OCI-M1 (cell line): ENCODE measurements at regions not wholly inside any gene's neighbourhood (a gene's known extent, or its start where the extent isn't known, plus 50 kb on each side); places are given as distances from the start of the nearest gene placed in this dataset.
A peak's percentile ranks its signal among the peaks of the same experiment; 100 is the strongest.

ENCODE experiments used
- DNase-seq: peaks from one replicate; lab custom pipeline; 2025; lab: John Stamatoyannopoulos, UW

DNA sequence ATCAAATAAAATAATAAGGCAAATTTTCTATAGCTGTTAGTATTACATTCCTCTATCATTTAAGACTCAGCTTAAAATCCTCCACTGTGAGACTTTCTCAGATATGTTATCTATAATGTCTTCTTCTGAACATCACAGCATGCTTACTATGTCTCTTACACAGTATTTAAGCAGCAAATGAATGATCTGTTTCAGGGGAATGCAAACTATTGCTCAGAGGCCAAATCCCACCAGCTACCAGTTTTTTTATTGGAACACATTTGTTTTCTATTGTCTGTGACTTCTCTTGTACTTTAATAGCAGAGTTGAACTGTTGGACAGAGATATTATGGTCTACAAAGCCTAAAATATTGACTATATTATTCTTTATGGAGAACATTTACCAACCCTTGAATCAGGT is 59.6 kb downstream of the C3orf38 start:
- no peak for DNase-seq

DNA sequence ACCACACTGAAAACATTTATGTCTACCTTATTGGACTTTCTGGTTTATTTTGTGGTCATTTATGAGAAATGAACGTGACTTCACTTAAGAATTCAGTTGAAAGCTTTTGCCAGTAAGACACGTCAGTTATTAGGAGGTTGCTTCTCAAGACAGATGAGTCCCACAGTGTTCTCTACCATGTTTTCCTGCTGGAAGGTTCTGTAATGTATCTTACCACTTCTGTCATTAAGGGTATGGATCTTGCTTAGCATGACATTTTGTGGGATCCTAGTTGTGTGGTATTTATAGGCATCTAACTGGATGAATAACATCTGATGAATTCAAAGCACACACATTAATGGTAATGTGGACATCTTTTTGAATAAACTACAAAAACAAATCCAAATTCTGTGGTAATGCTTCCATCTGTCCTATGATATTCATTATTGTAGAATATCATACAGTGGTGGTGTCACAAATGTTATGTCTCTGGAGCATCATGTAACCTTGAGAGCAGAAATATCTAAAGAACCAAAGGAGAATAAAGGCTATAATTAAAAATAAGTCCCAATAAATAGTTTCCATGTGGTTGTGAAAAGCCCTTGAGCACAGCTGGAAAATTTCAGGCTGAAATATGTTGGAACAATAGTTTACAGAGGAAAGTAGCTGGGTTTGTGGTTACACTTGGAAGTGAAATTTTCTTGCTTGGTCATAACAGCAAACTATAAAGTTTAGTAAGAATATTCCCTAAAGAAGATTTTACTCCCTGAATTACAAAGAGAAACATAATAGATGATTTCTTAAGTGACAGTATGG is 61.5 kb downstream of the C3orf38 start:
- no peak for DNase-seq

DNA sequence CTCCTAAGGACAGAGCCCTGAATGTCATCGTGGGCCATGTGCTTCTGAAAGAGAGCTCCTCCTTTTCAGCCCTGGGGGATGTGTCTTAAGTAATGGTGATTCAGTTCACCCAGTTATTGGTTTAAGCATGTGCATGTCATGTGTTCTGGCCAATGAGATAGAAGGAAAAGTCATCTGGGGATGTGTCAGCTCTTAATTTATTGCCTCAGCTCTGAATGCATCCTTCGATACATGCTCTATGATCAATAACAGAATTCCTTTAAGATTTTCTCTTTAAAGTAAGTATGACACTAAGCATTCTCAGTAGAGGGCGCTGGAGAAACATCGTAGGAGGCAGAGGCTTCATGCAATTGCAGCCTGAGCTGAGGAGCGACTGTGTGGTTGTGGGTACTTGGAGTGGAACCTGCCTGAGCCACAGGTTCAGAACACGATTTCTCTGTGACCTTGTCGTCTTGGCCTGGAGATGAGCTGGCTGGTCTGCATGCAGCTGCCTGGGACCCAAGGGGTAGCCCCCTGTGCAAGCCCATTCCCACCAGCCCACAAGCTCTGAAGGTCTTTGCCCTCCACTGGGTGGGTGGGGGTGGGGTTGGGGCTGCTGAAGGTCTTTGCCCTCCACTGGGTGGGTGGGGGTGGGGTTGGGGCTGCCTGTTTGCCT is 69.5 kb downstream of the C3orf38 start:
- peak; percentile 89 for DNase-seq

DNA sequence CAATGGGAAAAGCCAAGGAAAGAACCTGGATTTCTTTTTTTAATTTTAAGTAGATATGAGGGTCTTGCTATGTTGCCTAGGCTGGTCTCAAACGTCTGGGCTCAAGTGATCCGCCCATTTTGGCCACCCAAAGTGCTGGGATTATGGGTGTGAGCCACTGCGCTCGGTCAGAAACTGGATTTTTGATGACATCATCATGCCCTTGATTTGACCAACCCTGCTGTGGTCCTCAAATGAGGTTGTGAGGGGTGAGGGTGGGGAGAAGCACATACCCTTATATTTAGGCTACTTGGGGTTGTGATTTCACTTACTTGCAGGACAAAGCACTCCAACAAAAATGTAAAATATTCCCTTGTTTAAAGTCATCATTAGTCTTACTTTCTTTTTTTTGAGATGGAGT is 70.4 kb downstream of the C3orf38 start:
- no peak for DNase-seq

DNA sequence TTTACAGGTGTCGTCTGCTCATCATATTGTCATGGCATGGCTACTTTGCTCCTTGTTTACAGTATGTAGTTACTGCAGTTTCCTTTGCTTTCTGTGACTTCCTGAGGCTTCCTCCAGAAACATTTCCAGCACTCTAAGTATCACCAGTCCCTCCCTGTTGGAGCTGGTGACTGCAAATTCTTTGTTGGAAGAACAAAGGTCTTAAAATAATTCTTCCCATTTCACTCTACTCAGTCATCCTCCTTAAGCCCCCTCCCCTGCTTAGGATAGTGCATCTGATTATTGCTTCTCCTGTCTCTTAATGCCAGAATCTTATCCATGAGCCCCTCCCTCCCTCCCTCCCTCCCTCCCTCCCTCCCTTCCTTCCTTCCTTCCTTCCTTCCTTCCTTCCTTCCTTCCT is 72.0 kb downstream of the C3orf38 start:
- DNase-seq: no peak

DNA sequence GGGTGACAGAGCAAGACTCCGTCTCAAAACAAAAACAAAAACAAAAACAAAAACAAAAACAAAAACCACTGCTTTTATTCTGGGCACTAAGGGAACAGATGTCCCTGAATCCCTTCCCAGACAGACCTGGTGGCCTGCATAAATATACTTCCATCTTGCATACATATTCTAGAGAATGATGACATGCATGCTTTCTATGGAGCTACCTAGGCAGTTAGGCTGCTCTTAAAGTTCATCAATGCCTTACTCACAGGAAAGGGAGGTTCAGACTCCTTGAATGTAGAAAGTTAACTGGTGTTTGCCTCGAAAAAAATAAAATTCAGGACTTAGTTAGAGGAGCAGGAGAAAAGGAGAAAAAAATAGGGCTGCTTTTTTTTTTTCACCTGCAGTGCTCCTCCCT is 72.6 kb downstream of the C3orf38 start:
- DNase-seq: no peak

DNA sequence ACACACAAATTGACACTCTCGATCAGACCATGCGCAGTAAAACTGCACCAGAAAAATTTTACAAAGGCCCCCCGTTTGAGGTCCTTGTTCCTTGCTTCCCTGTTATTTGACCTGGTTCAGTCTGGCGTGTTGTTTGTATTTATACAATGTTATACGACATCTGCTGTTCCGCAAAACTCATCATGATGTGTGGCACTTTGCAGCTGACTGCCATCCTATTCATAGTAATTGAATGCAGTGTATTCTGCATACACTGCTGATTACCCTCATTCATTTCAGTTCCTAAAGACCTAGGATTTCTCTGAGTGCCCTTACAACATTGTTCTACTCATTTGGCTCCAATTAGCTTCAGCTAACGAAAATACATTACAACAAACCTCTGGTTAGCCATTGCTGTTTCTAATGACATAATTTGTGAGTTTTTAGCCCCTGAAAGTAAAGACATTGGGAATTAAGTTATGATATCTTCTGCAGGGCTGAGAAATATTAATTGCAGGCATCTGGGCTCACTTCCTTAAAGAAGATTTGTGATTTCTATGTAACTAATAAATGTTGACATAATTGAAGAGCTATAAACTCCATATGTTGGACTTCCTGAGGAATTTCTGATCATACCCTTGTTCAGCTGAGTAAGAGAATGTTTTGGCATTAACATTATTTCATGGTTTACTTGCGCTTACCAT is 75.7 kb downstream of the C3orf38 start:
- DNase-seq: no peak

GRCh38 chr3:88226910-88227309 is 77.2 kb downstream of the C3orf38 start:
- no peak for DNase-seq

GRCh38 chr3:88230638-88231037 is 80.9 kb downstream of the C3orf38 start:
- no peak for DNase-seq

GRCh38 chr3:88231207-88231606 is 81.4 kb downstream of the C3orf38 start:
- DNase-seq: no peak

GRCh38 chr3:88231632-88232031 is 81.9 kb downstream of the C3orf38 start:
- no peak for DNase-seq

DNA sequence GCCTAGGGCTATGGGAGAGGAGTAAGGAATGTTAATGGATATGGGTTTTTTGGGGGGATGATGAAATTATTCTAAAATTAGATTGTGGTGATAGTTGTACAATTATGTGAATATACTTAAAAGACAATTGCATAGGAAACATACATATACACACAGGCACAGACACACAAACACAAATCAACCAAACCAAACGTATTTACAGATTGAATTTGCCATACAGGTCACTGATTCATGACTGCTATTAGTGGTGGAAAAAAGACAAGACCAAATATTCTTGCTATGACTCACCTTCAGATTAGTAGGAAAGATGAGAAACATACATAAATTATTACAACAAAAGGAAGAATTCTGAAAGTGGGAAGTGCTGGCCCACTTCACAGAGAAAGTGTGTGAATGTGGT is 85.3 kb downstream of the C3orf38 start:
- DNase-seq: no peak

DNA sequence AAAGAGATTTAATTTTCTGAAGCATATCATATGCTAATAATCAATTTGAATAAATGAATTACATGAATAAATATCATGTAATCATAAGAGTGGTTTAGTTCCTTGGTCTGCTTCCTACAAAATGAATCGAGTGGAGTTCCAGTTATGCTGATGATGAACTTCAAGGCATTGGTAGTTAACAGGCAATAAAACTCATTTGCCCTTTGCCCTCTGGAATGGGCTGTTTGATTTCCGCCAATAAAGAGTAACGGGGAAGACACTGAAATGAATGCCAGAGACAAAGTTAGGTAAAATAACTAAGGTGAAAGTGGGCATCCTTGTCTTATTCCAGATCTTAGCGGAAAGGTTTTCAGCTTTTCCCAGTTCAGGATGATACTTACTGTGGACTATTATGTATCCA is 90.1 kb downstream of the C3orf38 start:
- no peak for DNase-seq

GRCh38 chr3:88248658-88249057 is 98.9 kb downstream of the C3orf38 start:
- no peak for DNase-seq

- no peak for DNase-seq
Observed at GRCh38 chr3:88259045-88259444, 109.3 kb downstream of the C3orf38 start.

- DNase-seq: no peak
Observed at GRCh38 chr3:88262527-88262926, 112.8 kb downstream of the C3orf38 start.

DNA sequence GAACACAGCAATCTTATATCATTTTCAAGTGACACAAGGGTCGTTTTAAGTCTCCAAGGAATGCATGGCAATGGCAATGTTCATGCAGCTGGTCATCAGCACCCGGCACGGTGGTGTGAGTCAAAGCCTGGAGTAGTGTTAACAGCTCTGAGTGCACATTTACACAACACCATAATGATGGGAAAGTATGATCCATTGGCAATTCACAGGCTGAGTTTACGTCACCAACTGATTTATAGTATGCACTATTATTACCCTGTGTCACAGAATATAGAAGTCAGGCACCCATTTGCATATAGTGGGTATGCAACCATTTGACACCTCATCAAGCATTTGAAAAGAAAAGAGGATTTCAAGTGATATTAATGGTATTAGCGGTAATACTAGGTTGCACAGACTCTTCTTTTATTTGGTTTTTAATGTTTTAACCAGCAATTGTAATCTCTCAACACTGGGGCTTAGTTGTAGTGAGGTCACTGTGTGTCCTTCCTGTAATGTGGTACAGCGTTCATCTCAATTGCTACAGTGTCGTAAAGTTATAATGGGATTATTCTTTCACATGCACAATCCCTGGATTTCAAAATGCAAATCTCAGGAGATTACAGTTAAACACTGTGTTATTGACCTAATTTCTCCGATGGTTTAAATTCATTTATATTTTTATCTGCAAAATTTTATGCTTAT is 113.8 kb downstream of the C3orf38 start:
- no peak for DNase-seq

GRCh38 chr3:88267441-88267840 is 117.7 kb downstream of the C3orf38 start:
- DNase-seq: no peak

GRCh38 chr3:88267847-88268246 is 118.1 kb downstream of the C3orf38 start:
- DNase-seq: no peak

GRCh38 chr3:88280326-88280725 is 130.6 kb downstream of the C3orf38 start:
- DNase-seq: no peak

DNA sequence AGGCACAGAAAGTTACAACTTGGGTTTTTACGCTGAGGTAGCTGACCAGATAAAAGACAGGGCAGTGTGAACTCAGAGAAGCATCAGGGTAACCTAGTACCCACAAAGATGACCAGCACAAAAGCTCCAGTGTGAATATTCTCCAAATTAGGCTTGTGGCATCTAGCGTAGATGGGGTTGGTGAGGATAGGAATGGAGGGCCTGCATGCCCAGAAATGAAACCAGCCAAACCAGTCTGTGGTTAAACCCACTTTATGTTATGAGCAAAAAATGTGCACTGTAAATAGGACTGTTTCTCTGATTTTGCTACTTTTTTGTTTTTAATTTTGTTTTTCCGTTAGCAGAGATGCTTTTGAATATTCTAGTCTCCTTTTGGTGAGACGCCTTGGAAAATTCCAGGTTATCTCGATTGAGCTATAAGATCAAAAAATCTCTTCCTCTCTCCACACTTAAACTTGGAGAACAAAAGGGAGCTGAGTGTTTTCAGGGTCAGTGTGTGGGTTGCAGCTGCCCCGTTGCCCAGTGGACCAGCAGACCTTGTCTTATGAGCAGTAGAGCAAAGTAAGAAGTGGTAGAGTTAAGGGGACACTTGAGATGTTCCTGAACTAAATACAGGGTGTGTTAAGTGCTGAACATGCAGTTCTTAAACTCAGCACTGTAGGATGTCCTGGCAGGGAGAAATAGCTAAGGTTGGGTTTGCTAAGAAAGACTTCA is 132.9 kb downstream of the C3orf38 start:
- DNase-seq: no peak

- peak; percentile 24 for DNase-seq
Observed at GRCh38 chr3:88283242-88283592, 133.5 kb downstream of the C3orf38 start.
